ENCODE measurements at regions not wholly inside any gene's neighbourhood (a gene's known extent, or its start where the extent isn't known, plus 50 kb on each side); places are given as distances from the start of the nearest gene placed in this dataset.

- no peak overlapping the region for H3K4me3 ChIP-seq
- DNase-seq (ENCODE audit: low spot score in 2 of 2), result no peak
These were observed 80.7 kb upstream of the MPDZ start for GRCh38 chr9:13360188-13360587.

GRCh38 chr9:13358128-13358527, 78.6 kb upstream of the MPDZ start:
- Histone ChIP-seq H3K4me3 (no peak overlapping the region), H3K36me3 (no peaks in the 10 kb centered on the region), H3K9me3 (no peaks in the 10 kb centered on the region), H3K4me1 (peaks cover 9% of the 10 kb centered on the region), H3K27me3 (no peaks in the 10 kb centered on the region), H3K27ac (peak overlapping the region; percentile 29)
- DNase-seq (ENCODE audit: low spot score in 2 of 2), result no peak
- TF ChIP-seq CTCF (IDR thresholded peaks at IDR 0.05), result no peak
- no peak for TF ChIP-seq EP300 (IDR thresholded peaks at IDR 0.05)
- TF ChIP-seq POLR2A (IDR thresholded peaks at IDR 0.05), result no peak
- TF ChIP-seq POLR2AphosphoS5 (IDR thresholded peaks at IDR 0.05), result no peak

More at GRCh38 chr9:13360188-13360587, 80.7 kb upstream of the MPDZ start:
- H3K27me3 ChIP-seq, result no peaks in the 10 kb centered on the region
- H3K36me3 ChIP-seq, result no peaks in the 10 kb centered on the region
- no peaks in the 10 kb centered on the region for H3K9me3 ChIP-seq
- H3K4me1 ChIP-seq, result peaks cover 15% of the 10 kb centered on the region
- no peak for TF ChIP-seq POLR2AphosphoS5 (IDR thresholded peaks at IDR 0.05)
- no peak for TF ChIP-seq EP300 (IDR thresholded peaks at IDR 0.05)
- TF ChIP-seq POLR2A (IDR thresholded peaks at IDR 0.05), result no peak
- H3K27ac ChIP-seq, result no peak overlapping the region

GRCh38 chr9:13354733-13355132, 75.2 kb upstream of the MPDZ start:
- no peak overlapping the region for H3K4me3 ChIP-seq

GRCh38 chr9:13352451-13352979, 73.0 kb upstream of the MPDZ start:
- Histone ChIP-seq H3K27ac (no peak overlapping the region), H3K36me3 (no peaks in the 10 kb centered on the region), H3K27me3 (no peaks in the 10 kb centered on the region), H3K9me3 (no peaks in the 10 kb centered on the region), H3K4me3 (no peak overlapping the region), H3K4me1 (no peaks in the 10 kb centered on the region)
- DNase-seq (ENCODE audit: low spot score in 2 of 2), result no peak
- no peak for TF ChIP-seq POLR2AphosphoS5 (IDR thresholded peaks at IDR 0.05)
- no peak for TF ChIP-seq EP300 (IDR thresholded peaks at IDR 0.05)
- no peak for TF ChIP-seq CTCF (IDR thresholded peaks at IDR 0.05)
- TF ChIP-seq POLR2A (IDR thresholded peaks at IDR 0.05), result no peak
- WGBS, result 43% methylated on average over 4 of the region's 4 CpGs

More at GRCh38 chr9:13354733-13355132, 75.2 kb upstream of the MPDZ start:
- H3K4me1 ChIP-seq, result peaks cover 9% of the 10 kb centered on the region
- no peak for TF ChIP-seq POLR2AphosphoS5 (IDR thresholded peaks at IDR 0.05)
- TF ChIP-seq CTCF (IDR thresholded peaks at IDR 0.05), result no peak
- no peak for TF ChIP-seq EP300 (IDR thresholded peaks at IDR 0.05)
- no peak for TF ChIP-seq POLR2A (IDR thresholded peaks at IDR 0.05)
- H3K27ac ChIP-seq, result no peak overlapping the region
- 66% methylated on average over 2 of the region's 2 CpGs for WGBS
- no peak for DNase-seq (ENCODE audit: low spot score in 2 of 2)
- no peaks in the 10 kb centered on the region for H3K27me3 ChIP-seq
- H3K9me3 ChIP-seq, result no peaks in the 10 kb centered on the region
- no peaks in the 10 kb centered on the region for H3K36me3 ChIP-seq

- no peaks in the 10 kb centered on the region for H3K36me3 ChIP-seq
- WGBS, result 11% methylated on average over 3 of the region's 3 CpGs
- H3K27ac ChIP-seq, result no peak overlapping the region
- no peak overlapping the region for H3K4me3 ChIP-seq
- H3K27me3 ChIP-seq, result no peaks in the 10 kb centered on the region
- no peak for DNase-seq (ENCODE audit: low spot score in 2 of 2)
- TF ChIP-seq CTCF (IDR thresholded peaks at IDR 0.05) (peak; percentile 34 to 40), POLR2AphosphoS5 (IDR thresholded peaks at IDR 0.05) (no peak)
- no peaks in the 10 kb centered on the region for H3K4me1 ChIP-seq
- no peaks in the 10 kb centered on the region for H3K9me3 ChIP-seq
These were observed 72.4 kb upstream of the MPDZ start for GRCh38 chr9:13351778-13352386.

GRCh38 chr9:13332571-13332970, 53.1 kb upstream of the MPDZ start:
- H3K4me3 ChIP-seq, result no peak overlapping the region
- no peaks in the 10 kb centered on the region for H3K36me3 ChIP-seq
- DNase-seq (ENCODE audit: low spot score in 2 of 2), result no peak
- H3K27ac ChIP-seq, result no peak overlapping the region
- TF ChIP-seq POLR2A (IDR thresholded peaks at IDR 0.05), result no peak
- no peak for TF ChIP-seq CTCF (IDR thresholded peaks at IDR 0.05)
- no peak for TF ChIP-seq EP300 (IDR thresholded peaks at IDR 0.05)
- TF ChIP-seq POLR2AphosphoS5 (IDR thresholded peaks at IDR 0.05), result no peak
- WGBS, result 50% methylated on average over 2 of the region's 2 CpGs
- no peaks in the 10 kb centered on the region for H3K27me3 ChIP-seq
- H3K4me1 ChIP-seq, result no peaks in the 10 kb centered on the region
- H3K9me3 ChIP-seq, result no peaks in the 10 kb centered on the region

Measured in suprapubic skin (tissue), 4 donors.